Rectal smooth muscle tissue (tissue), 1 donor: ENCODE measurements at regions not wholly inside any gene's neighbourhood (a gene's known extent, or its start where the extent isn't known, plus 50 kb on each side); places are given as distances from the start of the nearest gene placed in this dataset.

Experiments used
- H3K27ac ChIP-seq: one replicate; pipeline ENCODE4 v1.7.0; 2013; ENCODE audit warnings: low read depth, low read length, inconsistent platforms
- H3K27me3 ChIP-seq: one replicate; pipeline ENCODE4 v1.7.0; 2013; ENCODE audit warnings: low read length; ENCODE audit not compliant: control insufficient read depth, insufficient read depth
- H3K36me3 ChIP-seq: one replicate; pipeline ENCODE4 v1.7.0; 2013; ENCODE audit warnings: low read length; ENCODE audit not compliant: control insufficient read depth, insufficient read depth
- H3K4me1 ChIP-seq: one replicate; pipeline ENCODE4 v1.7.0; 2013; ENCODE audit warnings: low read length; ENCODE audit not compliant: control insufficient read depth, insufficient read depth
- H3K4me3 ChIP-seq: one replicate; pipeline ENCODE4 v1.7.0; 2013; ENCODE audit warnings: low read length
- H3K9ac ChIP-seq: one replicate; pipeline ENCODE4 v1.7.0; 2013; ENCODE audit warnings: low read length

DNA sequence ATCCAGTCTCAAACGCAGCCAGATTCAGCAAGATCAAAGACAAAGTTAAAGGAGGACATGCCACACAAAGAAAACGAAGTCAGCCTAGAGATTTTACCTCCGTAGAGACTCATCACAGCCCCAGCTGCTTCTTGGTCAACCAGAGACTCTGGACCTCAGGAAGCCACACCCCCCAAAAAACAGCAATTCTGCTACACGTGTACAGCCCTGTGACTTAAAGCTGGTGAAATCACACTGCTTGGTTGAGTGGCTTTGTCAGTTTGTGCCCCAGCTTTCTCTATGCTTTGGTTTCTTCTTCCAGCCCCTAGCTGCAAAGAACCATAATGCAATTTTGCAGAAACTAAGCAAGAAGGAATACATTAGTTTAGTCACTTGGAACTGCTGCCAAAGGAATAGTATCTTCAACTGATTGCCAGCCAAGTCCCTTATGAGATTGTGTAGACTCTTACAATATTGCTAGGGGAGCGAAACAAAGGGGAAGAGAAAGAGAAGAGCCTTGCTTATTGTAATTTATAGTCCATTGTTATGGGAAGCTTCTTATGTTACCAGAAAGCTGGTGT is 158.8 kb upstream of the ZNF462 start:
- no peak overlapping the region for H3K9ac ChIP-seq
- peaks cover 17% of the 10 kb centered on the region for H3K4me1 ChIP-seq
- H3K36me3 ChIP-seq, result no peaks in the 10 kb centered on the region
- no peaks in the 10 kb centered on the region for H3K27me3 ChIP-seq
- H3K27ac ChIP-seq, result no peak overlapping the region
- no peak overlapping the region for H3K4me3 ChIP-seq

GRCh38 chr9:106707291-106707690 is 155.7 kb upstream of the ZNF462 start:
- Histone ChIP-seq H3K4me3 (no peak overlapping the region), H3K27me3 (no peaks in the 10 kb centered on the region), H3K36me3 (no peaks in the 10 kb centered on the region), H3K9ac (no peak overlapping the region), H3K27ac (peak overlapping the region; percentile 54), H3K4me1 (peaks cover 17% of the 10 kb centered on the region)

GRCh38 chr9:106707738-106708474 is 155.1 kb upstream of the ZNF462 start:
- H3K4me1 ChIP-seq, result peaks cover 17% of the 10 kb centered on the region
- H3K9ac ChIP-seq, result no peak overlapping the region
- H3K4me3 ChIP-seq, result peak overlapping the region; percentile 2
- no peaks in the 10 kb centered on the region for H3K36me3 ChIP-seq
- peak overlapping the region; percentile 54 for H3K27ac ChIP-seq
- no peaks in the 10 kb centered on the region for H3K27me3 ChIP-seq

GRCh38 chr9:106708475-106709146 is 154.4 kb upstream of the ZNF462 start:
- Histone ChIP-seq H3K4me1 (peaks cover 17% of the 10 kb centered on the region), H3K36me3 (no peaks in the 10 kb centered on the region), H3K4me3 (no peak overlapping the region), H3K27ac (peak overlapping the region; percentile 54), H3K9ac (no peak overlapping the region), H3K27me3 (no peaks in the 10 kb centered on the region)

DNA sequence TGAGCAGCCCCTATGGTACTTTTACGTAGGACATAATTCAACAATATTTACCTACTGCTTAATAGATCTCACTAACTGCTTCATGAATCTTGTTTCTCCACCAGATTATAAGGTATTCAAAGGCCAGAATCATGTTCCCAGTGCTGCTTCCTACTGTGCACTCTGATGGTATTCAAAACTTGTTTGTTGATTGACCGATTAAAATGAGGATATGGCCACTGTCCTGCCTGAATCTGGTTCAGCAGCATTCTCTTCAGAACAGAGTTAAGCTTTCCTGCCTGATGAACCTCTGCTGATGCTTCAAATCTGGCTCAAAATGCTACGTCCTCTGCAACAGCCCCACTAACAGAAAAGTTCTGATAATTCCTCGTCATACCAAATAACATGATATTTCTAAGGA is 150.7 kb upstream of the ZNF462 start:
- Histone ChIP-seq H3K9ac (no peak overlapping the region), H3K36me3 (no peaks in the 10 kb centered on the region), H3K4me3 (no peak overlapping the region), H3K4me1 (peaks cover 17% of the 10 kb centered on the region), H3K27ac (no peak overlapping the region), H3K27me3 (no peaks in the 10 kb centered on the region)

DNA sequence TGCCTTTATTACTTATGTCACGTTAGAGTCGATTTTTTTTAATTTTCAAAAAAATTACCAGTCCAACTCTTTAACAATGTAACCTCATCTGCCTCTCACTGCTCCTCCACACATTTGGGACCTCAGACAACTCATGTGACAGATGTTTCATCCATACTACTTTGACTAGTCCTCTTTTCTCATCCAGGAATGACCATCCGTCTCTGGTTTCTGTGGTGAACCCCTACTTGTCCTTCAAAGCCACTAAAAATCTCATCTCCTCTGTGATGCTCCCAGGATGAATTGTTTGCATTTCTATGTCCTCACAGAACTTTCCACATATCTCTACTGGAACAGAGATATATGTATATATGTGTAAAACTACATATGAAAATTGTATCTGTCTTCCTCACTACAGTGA is 149.8 kb upstream of the ZNF462 start:
- peaks cover 8% of the 10 kb centered on the region for H3K4me1 ChIP-seq
- H3K27ac ChIP-seq, result no peak overlapping the region
- no peak overlapping the region for H3K4me3 ChIP-seq

DNA sequence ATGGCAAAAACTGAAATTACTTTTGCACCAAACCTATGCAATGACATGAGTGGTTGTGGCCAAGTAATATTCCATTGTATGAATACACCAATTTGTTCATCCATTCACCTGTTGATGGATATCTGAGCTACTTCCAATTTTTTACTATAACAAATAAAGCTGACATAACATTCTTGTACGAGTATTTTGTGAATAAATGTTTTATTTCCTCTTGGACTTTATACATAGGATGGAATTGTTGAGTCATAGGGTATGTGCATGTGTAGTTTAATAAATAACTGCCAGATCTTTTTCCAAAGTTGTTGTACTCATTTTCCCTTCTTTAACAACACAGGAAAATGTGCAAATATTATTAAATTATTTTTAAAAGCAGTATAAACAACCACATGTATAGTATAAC is 146.1 kb upstream of the ZNF462 start:
- H3K9ac ChIP-seq, result no peak overlapping the region
- no peaks in the 10 kb centered on the region for H3K36me3 ChIP-seq
- no peak overlapping the region for H3K4me3 ChIP-seq
- H3K27me3 ChIP-seq, result no peaks in the 10 kb centered on the region
- H3K27ac ChIP-seq, result no peak overlapping the region
- H3K4me1 ChIP-seq, result no peaks in the 10 kb centered on the region

More for the DNA sequence above, 149.8 kb upstream of the ZNF462 start:
- Histone ChIP-seq H3K36me3 (no peaks in the 10 kb centered on the region), H3K9ac (no peak overlapping the region), H3K27me3 (no peaks in the 10 kb centered on the region)

GRCh38 chr9:106717686-106718085 is 145.3 kb upstream of the ZNF462 start:
- no peak overlapping the region for H3K9ac ChIP-seq
- H3K27ac ChIP-seq, result no peak overlapping the region

GRCh38 chr9:106718936-106719335 is 144.0 kb upstream of the ZNF462 start:
- no peak overlapping the region for H3K4me3 ChIP-seq
- no peaks in the 10 kb centered on the region for H3K4me1 ChIP-seq
- no peak overlapping the region for H3K9ac ChIP-seq
- no peaks in the 10 kb centered on the region for H3K36me3 ChIP-seq
- H3K27me3 ChIP-seq, result no peaks in the 10 kb centered on the region
- no peak overlapping the region for H3K27ac ChIP-seq

More at GRCh38 chr9:106717686-106718085, 145.3 kb upstream of the ZNF462 start:
- no peaks in the 10 kb centered on the region for H3K36me3 ChIP-seq
- H3K4me3 ChIP-seq, result no peak overlapping the region
- H3K4me1 ChIP-seq, result no peaks in the 10 kb centered on the region
- H3K27me3 ChIP-seq, result no peaks in the 10 kb centered on the region

DNA sequence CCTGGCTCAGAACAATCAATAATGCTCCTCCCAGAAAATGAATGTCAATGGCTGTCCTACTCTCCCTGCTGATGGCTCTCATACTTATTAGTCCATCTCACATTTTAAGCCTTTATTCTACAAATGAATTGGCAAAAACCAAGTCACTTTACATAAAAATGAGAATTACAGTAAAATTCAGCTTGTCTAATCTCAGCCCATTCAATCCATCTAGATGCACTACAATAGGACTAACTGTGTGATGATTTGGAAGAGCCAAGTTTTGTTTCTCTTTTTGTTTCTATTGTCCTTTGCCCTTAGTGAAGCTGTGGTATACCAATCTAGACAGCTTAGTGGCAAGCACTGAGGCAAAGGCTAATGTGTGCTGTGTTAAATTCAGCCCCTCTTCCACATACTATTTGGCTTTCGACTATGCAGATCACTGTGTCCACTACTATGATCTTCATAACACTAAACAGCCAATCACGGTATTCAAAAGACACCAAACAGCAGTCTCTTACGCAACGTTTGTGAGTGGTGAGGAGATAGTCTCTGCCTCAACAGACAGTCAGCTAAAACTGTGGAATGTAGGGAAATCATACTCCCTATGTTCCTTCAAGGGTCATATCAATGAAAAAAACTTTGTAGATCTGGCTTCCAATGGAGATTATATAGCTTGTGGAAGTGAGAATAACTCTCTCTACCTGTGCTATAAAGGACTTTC is 140.8 kb upstream of the ZNF462 start:
- Histone ChIP-seq H3K36me3 (no peaks in the 10 kb centered on the region), H3K27me3 (no peaks in the 10 kb centered on the region), H3K27ac (no peak overlapping the region), H3K4me1 (no peaks in the 10 kb centered on the region), H3K4me3 (no peak overlapping the region), H3K9ac (no peak overlapping the region)

GRCh38 chr9:106723926-106724325 is 139.0 kb upstream of the ZNF462 start:
- no peak overlapping the region for H3K4me3 ChIP-seq
- no peaks in the 10 kb centered on the region for H3K27me3 ChIP-seq
- H3K27ac ChIP-seq, result no peak overlapping the region
- H3K36me3 ChIP-seq, result no peaks in the 10 kb centered on the region
- peaks cover 5% of the 10 kb centered on the region for H3K4me1 ChIP-seq
- H3K9ac ChIP-seq, result no peak overlapping the region

- H3K9ac ChIP-seq, result no peak overlapping the region
- no peaks in the 10 kb centered on the region for H3K27me3 ChIP-seq
- H3K27ac ChIP-seq, result no peak overlapping the region
- H3K4me3 ChIP-seq, result no peak overlapping the region
- peaks cover 8% of the 10 kb centered on the region for H3K4me1 ChIP-seq
- no peaks in the 10 kb centered on the region for H3K36me3 ChIP-seq
Observed at GRCh38 chr9:106724566-106724965, 138.4 kb upstream of the ZNF462 start.
